NT2/D1 (cell line): ENCODE measurements at regions not wholly inside any gene's neighbourhood (a gene's known extent, or its start where the extent isn't known, plus 50 kb on each side); places are given as distances from the start of the nearest gene placed in this dataset.

Experiments used
- SUZ12 ChIP-seq: IDR thresholded peaks from 2 replicates; pipeline ENCODE4 v1.6.1; 2011; ENCODE audit not compliant: insufficient read length, insufficient read depth; ENCODE audit errors: extremely low read depth
- YY1 ChIP-seq: IDR thresholded peaks from 2 replicates; pipeline ENCODE4 v1.6.1; 2011; ENCODE audit not compliant: insufficient read length, insufficient read depth
- ZNF274 ChIP-seq: IDR thresholded peaks from 2 replicates; pipeline ENCODE4 v1.6.1; 2011; ENCODE audit warnings: mild to moderate bottlenecking, low read depth, low read length

GRCh38 chr5:38751103-38751502 lies 94.7 kb upstream of the OSMR start:
- TF ChIP-seq YY1 (no peak), SUZ12 (no peak), ZNF274 (no peak)
